ENCODE measurements at regions not wholly inside any gene's neighbourhood (a gene's known extent, or its start where the extent isn't known, plus 50 kb on each side); places are given as distances from the start of the nearest gene placed in this dataset.

- TF ChIP-seq CTCF (IDR thresholded peaks at IDR 0.05) (no peak), POLR2A (IDR thresholded peaks at IDR 0.05) (no peak), EP300 (IDR thresholded peaks at IDR 0.05) (no peak)
These were observed 77.8 kb upstream of the NFKB1 start for GRCh38 chr4:102423375-102423774.
